ENCODE measurements at regions not wholly inside any gene's neighbourhood (a gene's known extent, or its start where the extent isn't known, plus 50 kb on each side); places are given as distances from the start of the nearest gene placed in this dataset.

DNA sequence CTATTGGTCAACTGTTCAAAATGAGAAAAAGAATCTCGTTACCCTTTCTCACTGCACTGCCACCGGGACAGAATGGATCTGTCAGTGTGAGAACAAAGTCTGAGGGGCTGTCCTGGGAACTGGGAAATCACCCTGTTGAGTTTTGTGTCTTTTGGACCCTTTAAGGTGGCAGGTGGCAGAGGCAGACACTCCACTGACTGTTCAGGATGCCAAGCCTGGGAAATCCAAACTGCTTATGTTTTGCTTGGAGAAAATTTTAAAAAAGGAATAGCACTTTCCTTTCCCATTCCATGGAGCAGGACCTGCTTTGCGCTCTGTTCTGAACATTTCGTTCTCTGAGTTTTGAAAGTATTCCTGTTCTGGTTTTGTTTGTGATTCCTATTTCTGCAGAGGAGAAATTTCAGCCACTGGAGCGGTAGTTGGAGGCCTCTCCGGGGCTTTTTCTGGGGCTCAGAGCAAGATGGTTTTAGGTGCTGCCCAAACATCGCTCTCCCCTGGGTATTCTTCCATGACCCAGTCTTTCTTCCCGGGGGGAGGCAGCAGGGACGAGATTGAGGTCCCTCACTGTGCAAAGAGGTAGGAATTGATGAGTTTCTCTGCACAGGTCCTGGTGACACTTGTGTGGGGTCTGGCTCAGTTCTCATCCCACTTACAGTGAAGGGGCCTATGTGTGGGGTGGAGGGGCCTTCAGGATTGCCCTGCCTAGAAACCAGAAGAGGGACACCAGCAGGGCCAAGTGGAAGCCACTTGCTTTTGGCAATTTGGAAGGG, 138.5 kb upstream of the SYT13 start:
- no peaks in the 10 kb centered on the region for H3K27me3 ChIP-seq (ENCODE audit: insufficient read depth, insufficient read length)
- H3K9ac ChIP-seq (ENCODE audit: insufficient read length, low read depth): no peak overlapping the region
- H3K36me3 ChIP-seq (ENCODE audit: insufficient read depth, insufficient read length, low read length): no peaks in the 10 kb centered on the region
- no peak for DNase-seq (ENCODE audit: low read depth, low spot score)
- H3K4me3 ChIP-seq (ENCODE audit: insufficient read length, low read depth): no peak overlapping the region
- peaks cover 2% of the 10 kb centered on the region for H3K4me1 ChIP-seq (ENCODE audit: insufficient read depth, insufficient read length)
- no peak for TF ChIP-seq YY1 (IDR thresholded peaks at IDR 0.05; ENCODE audit: insufficient read depth, insufficient read length)
- no peak for TF ChIP-seq ZNF274 (IDR thresholded peaks at IDR 0.05; ENCODE audit: low read depth, low read length)
- no peak for TF ChIP-seq SUZ12 (IDR thresholded peaks at IDR 0.05; ENCODE audit: extremely low read depth, insufficient read depth, insufficient read length)
- peaks cover 2% of the 10 kb centered on the region; the same call in 1 of the 2 replicates for H3K9me3 ChIP-seq (ENCODE audit: insufficient read depth, low read length)

DNA sequence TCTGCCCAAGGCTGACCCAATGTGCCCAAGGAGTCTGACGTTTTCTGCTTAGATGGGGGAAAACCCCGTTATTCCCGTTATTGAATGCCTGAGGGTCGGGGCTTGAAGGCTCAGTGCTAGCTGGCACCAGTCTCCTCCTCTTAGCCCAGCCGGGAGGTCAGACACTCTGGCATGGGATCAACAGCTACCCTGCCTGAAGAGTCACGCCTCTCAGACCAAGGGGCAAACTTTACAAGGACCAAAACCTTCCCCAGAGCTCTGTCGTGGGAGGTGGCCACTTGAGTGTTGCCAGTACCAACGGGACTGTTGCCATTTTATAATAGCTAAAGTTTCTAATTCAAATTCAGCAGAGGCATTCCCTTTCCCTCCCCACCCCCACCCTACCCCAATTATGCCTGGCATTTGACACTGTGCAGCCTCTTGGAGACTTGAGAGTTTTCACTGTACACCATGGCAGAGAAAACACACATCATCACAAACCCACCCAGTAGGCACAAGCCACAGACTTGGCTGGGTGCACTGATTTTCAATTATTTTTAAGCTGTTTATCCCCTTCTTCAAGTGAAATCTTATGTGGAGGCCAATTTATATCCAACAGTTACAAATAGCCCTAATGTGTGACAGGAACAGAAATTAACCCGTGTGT, 137.5 kb upstream of the SYT13 start:
- Histone ChIP-seq H3K36me3 (ENCODE audit: insufficient read depth, insufficient read length, low read length) (no peaks in the 10 kb centered on the region), H3K27me3 (ENCODE audit: insufficient read depth, insufficient read length) (no peaks in the 10 kb centered on the region), H3K9me3 (ENCODE audit: insufficient read depth, low read length) (peaks cover 9% of the 10 kb centered on the region; the same call in 1 of the 2 replicates), H3K4me3 (ENCODE audit: insufficient read length, low read depth) (no peak overlapping the region), H3K9ac (ENCODE audit: insufficient read length, low read depth) (no peak overlapping the region), H3K4me1 (ENCODE audit: insufficient read depth, insufficient read length) (peaks cover 2% of the 10 kb centered on the region)
- DNase-seq (ENCODE audit: low read depth, low spot score): no peak
- TF ChIP-seq SUZ12 (IDR thresholded peaks at IDR 0.05; ENCODE audit: extremely low read depth, insufficient read depth, insufficient read length): no peak
- TF ChIP-seq YY1 (IDR thresholded peaks at IDR 0.05; ENCODE audit: insufficient read depth, insufficient read length): no peak
- no peak for TF ChIP-seq ZNF274 (IDR thresholded peaks at IDR 0.05; ENCODE audit: low read depth, low read length)

DNA sequence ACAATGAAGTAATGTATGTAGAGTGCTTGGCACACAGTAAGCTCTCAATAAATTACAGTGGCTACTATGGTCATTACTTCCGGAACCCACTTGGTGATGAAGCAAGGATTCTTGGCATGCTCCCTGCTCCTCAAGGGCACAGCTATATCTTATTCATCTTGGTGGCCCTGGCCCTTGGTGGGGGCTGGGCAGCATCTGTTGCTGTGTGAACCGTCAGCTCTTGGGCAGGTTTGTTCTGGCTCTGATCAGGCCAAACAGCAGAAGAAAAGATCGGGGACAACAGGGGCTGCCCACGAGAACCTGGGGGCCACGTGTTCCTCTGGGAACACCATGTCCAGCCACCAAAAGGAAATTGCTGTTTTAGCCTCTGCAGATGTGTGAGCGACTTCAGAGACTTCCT, 136.9 kb upstream of the SYT13 start:
- DNase-seq (ENCODE audit: low read depth, low spot score): no peak
- Histone ChIP-seq H3K9me3 (ENCODE audit: insufficient read depth, low read length) (peaks cover 9% of the 10 kb centered on the region; the same call in 1 of the 2 replicates), H3K27me3 (ENCODE audit: insufficient read depth, insufficient read length) (no peaks in the 10 kb centered on the region), H3K4me3 (ENCODE audit: insufficient read length, low read depth) (no peak overlapping the region), H3K4me1 (ENCODE audit: insufficient read depth, insufficient read length) (peaks cover 2% of the 10 kb centered on the region), H3K36me3 (ENCODE audit: insufficient read depth, insufficient read length, low read length) (no peaks in the 10 kb centered on the region), H3K9ac (ENCODE audit: insufficient read length, low read depth) (no peak overlapping the region)
- TF ChIP-seq YY1 (IDR thresholded peaks at IDR 0.05; ENCODE audit: insufficient read depth, insufficient read length) (no peak), ZNF274 (IDR thresholded peaks at IDR 0.05; ENCODE audit: low read depth, low read length) (no peak), SUZ12 (IDR thresholded peaks at IDR 0.05; ENCODE audit: extremely low read depth, insufficient read depth, insufficient read length) (no peak)

DNA sequence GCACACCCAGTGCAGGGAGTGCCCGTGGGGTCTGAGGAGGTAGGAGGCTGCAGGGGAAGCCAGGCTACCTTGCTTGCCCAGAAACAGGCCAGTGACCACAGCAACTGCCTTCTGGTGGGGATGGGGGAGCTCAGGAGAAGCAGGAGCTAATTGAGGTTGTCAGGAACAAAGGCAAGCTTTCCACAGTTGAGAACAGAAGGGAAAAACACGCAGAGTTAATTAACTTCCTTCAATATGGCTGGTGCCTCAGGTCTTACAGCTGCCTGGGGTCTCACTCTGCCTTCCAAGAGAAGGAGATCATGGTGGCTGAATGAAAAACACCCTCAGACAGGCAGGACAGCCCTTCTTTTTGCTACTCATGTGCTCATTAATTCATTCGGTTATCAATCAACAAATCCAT, 127.9 kb upstream of the SYT13 start:
- DNase-seq (ENCODE audit: low read depth, low spot score): no peak
- Histone ChIP-seq H3K4me3 (ENCODE audit: insufficient read length, low read depth) (no peak overlapping the region), H3K36me3 (ENCODE audit: insufficient read depth, insufficient read length, low read length) (no peaks in the 10 kb centered on the region), H3K9ac (ENCODE audit: insufficient read length, low read depth) (no peak overlapping the region), H3K27me3 (ENCODE audit: insufficient read depth, insufficient read length) (no peaks in the 10 kb centered on the region), H3K4me1 (ENCODE audit: insufficient read depth, insufficient read length) (peaks cover 18% of the 10 kb centered on the region), H3K9me3 (ENCODE audit: insufficient read depth, low read length) (peaks cover 2% of the 10 kb centered on the region; the same call in 1 of the 2 replicates)
- TF ChIP-seq YY1 (IDR thresholded peaks at IDR 0.05; ENCODE audit: insufficient read depth, insufficient read length) (no peak), ZNF274 (IDR thresholded peaks at IDR 0.05; ENCODE audit: low read depth, low read length) (no peak), SUZ12 (IDR thresholded peaks at IDR 0.05; ENCODE audit: extremely low read depth, insufficient read depth, insufficient read length) (no peak)

DNA sequence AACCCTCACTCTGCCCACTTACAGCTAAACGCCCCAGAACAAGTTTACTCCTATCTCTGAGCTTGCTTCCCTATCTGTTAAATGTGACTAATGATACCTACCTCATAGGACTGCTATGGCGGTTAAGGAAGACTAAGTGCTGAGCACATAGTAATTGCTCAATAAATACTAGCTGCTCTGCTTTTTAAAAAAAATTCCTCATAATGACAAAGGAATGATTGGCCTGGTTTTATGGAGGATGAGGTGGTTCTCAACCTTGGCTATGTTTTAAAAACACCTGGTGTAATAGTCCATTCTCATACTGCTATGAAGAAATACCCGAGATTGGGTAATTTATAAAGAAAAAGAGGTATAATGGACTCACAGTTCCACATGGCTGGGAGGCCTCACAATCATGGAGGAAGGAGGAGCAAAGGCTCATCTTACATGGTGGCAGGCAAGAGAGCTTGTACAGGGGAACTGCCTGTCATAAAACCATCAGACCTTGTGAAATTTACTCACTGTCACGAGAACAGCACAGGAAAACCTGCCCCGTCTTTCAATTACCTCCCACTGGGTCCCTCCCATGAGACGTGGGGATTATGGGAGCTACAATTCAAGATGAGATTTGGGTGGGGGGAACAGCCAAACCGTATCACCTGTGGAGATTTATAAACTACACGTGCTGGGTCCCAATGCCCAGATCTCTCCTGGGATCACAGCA, 127.2 kb upstream of the SYT13 start:
- no peak overlapping the region for H3K4me3 ChIP-seq (ENCODE audit: insufficient read length, low read depth)
- H3K27me3 ChIP-seq (ENCODE audit: insufficient read depth, insufficient read length): no peaks in the 10 kb centered on the region
- peaks cover 18% of the 10 kb centered on the region for H3K4me1 ChIP-seq (ENCODE audit: insufficient read depth, insufficient read length)
- no peak for DNase-seq (ENCODE audit: low read depth, low spot score)
- H3K9me3 ChIP-seq (ENCODE audit: insufficient read depth, low read length): no peaks in the 10 kb centered on the region
- H3K36me3 ChIP-seq (ENCODE audit: insufficient read depth, insufficient read length, low read length): no peaks in the 10 kb centered on the region
- TF ChIP-seq ZNF274 (IDR thresholded peaks at IDR 0.05; ENCODE audit: low read depth, low read length) (no peak), YY1 (IDR thresholded peaks at IDR 0.05; ENCODE audit: insufficient read depth, insufficient read length) (no peak), SUZ12 (IDR thresholded peaks at IDR 0.05; ENCODE audit: extremely low read depth, insufficient read depth, insufficient read length) (no peak)
- no peak overlapping the region for H3K9ac ChIP-seq (ENCODE audit: insufficient read length, low read depth)

DNA sequence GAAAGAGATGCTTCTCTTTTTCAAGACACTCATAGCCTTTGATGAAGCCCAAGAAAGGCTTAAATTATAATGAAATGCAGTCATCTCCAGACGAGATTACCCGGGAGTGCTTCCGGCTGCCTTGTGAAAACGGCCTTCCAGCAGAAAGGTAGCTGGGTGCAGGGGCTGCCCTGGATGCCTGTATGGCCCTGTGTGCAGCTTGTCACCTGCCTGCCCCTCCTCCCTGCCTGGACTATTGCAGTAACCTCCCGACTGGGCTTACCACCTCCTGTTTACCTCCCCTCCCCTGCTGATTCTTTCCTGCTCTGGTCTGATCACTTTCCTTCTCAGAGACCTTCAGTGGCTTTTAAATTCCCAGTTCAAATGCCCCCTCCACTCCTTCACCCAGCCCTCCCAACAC, 126.4 kb upstream of the SYT13 start:
- no peak for TF ChIP-seq YY1 (IDR thresholded peaks at IDR 0.05; ENCODE audit: insufficient read depth, insufficient read length)
- TF ChIP-seq SUZ12 (IDR thresholded peaks at IDR 0.05; ENCODE audit: extremely low read depth, insufficient read depth, insufficient read length): no peak
- TF ChIP-seq ZNF274 (IDR thresholded peaks at IDR 0.05; ENCODE audit: low read depth, low read length): no peak
- no peaks in the 10 kb centered on the region for H3K27me3 ChIP-seq (ENCODE audit: insufficient read depth, insufficient read length)
- DNase-seq (ENCODE audit: low read depth, low spot score): no peak

DNA sequence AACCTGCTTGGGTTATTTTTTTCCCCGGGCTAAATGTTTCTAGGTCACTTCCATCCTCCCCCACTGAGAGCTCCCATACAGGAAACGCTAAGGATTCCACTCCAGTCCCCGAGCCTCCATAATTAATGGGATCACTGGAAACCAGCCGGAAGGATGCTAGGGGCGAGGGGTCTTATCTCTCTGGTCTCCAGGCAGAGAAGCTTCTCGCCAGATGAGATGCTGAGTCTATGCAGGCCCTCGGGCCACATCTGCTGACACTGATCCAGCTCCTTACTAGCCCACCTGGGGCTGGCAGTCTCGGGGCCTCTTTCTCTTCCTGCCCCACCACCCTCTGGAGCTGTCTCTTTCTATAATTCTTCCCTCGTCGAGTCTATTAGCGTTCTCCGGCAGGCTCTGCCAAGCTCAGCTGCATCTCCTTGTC, 125.9 kb upstream of the SYT13 start:
- H3K4me1 ChIP-seq (ENCODE audit: insufficient read depth, insufficient read length): peaks cover 26% of the 10 kb centered on the region
- no peaks in the 10 kb centered on the region for H3K9me3 ChIP-seq (ENCODE audit: insufficient read depth, low read length)
- TF ChIP-seq ZNF274 (IDR thresholded peaks at IDR 0.05; ENCODE audit: low read depth, low read length) (no peak), SUZ12 (IDR thresholded peaks at IDR 0.05; ENCODE audit: extremely low read depth, insufficient read depth, insufficient read length) (no peak), YY1 (IDR thresholded peaks at IDR 0.05; ENCODE audit: insufficient read depth, insufficient read length) (no peak)
- H3K27me3 ChIP-seq (ENCODE audit: insufficient read depth, insufficient read length): no peaks in the 10 kb centered on the region
- no peak overlapping the region for H3K4me3 ChIP-seq (ENCODE audit: insufficient read length, low read depth)
- no peak overlapping the region for H3K9ac ChIP-seq (ENCODE audit: insufficient read length, low read depth)
- no peak for DNase-seq (ENCODE audit: low read depth, low spot score)
- H3K36me3 ChIP-seq (ENCODE audit: insufficient read depth, insufficient read length, low read length): no peaks in the 10 kb centered on the region

More for the DNA sequence above, 126.4 kb upstream of the SYT13 start:
- H3K9ac ChIP-seq (ENCODE audit: insufficient read length, low read depth): no peak overlapping the region
- H3K9me3 ChIP-seq (ENCODE audit: insufficient read depth, low read length): no peaks in the 10 kb centered on the region
- H3K4me3 ChIP-seq (ENCODE audit: insufficient read length, low read depth): no peak overlapping the region
- peaks cover 23% of the 10 kb centered on the region for H3K4me1 ChIP-seq (ENCODE audit: insufficient read depth, insufficient read length)
- no peaks in the 10 kb centered on the region for H3K36me3 ChIP-seq (ENCODE audit: insufficient read depth, insufficient read length, low read length)

Measured in NT2/D1 (cell line).